GM19397 (cell line): ENCODE measurements at regions not wholly inside any gene's neighbourhood (a gene's known extent, or its start where the extent isn't known, plus 50 kb on each side); places are given as distances from the start of the nearest gene placed in this dataset.

Source experiments
- ATAC-seq: cut with Tn5 transposase; IDR thresholded peaks from one replicate; pipeline ENCODE4 v1.9.1; 2021; ENCODE audit warnings: mild to moderate bottlenecking, moderate library complexity; ENCODE audit not compliant: unreplicated experiment

GRCh38 chr18:25727281-25727985 is 363.0 kb downstream of the SS18 start:
- no peak for ATAC-seq

GRCh38 chr18:25726298-25726697 is 364.1 kb downstream of the SS18 start:
- no peak for ATAC-seq

GRCh38 chr18:25725501-25725900 is 364.9 kb downstream of the SS18 start:
- ATAC-seq, result no peak

DNA sequence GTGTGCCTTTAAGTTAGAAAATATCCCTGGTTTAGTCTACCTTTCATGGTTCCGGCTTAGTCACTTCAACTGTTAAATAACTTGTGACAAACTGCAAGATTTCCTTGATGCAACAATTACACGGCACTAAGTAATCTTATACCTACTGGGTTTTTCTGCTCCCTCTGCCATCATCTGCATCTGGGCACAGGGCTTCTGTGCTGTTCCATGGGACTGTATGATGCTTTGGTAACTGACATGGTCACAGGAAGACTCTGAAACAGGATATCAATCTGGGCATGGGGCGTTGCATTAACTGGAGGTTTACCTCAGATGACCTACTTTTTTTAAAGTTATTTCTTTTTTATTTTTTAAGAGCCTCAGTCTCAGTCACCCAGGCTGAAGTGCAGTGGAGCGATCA is 365.4 kb downstream of the SS18 start:
- no peak for ATAC-seq

GRCh38 chr18:25724121-25724520 is 366.3 kb downstream of the SS18 start:
- no peak for ATAC-seq

DNA sequence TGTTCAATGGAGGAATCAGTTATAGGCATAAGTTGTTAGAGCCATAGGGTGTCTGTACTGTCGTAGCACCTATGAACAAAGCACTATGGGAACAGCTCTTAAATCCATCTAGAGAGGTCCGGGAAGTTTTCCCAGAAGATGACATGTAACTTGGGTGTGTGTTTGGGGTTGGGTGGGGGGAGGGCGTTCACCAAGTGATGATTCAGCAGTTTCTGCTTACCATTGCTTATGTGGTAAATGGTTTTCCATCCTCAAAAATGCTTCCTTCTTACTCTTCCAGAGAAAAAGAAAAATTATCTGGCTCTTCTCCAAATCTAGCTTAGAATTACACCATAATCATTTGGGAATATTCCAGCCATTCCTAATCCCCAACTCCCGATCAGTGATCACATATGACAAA is 361.1 kb upstream of the ZNF521 start:
- no peak for ATAC-seq

- no peak for ATAC-seq
Measured at GRCh38 chr18:25710981-25711380, 359.0 kb upstream of the ZNF521 start.

GRCh38 chr18:25705650-25706049 is 353.7 kb upstream of the ZNF521 start:
- ATAC-seq, result no peak

- ATAC-seq, result no peak
Measured at GRCh38 chr18:25704494-25704893, 352.5 kb upstream of the ZNF521 start.

DNA sequence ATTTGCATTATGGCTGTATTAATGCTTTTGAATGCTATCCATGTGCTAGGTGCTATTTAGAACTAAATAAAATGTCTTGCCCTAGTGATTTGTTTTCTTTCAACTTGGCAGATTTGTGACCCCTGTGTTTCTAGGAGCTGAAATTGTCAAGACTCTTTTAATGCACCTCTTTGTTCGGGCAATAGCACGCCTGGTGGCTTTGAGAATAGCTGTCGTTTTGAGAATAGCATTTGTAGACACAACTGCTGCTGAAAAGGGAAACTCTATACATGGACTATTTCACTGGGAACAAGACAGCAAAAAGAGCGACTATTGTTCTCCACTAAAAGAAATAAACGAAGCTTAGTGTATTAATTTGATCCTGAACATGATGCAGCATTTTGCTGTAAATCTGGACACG is 352.1 kb upstream of the ZNF521 start:
- ATAC-seq, result no peak

DNA sequence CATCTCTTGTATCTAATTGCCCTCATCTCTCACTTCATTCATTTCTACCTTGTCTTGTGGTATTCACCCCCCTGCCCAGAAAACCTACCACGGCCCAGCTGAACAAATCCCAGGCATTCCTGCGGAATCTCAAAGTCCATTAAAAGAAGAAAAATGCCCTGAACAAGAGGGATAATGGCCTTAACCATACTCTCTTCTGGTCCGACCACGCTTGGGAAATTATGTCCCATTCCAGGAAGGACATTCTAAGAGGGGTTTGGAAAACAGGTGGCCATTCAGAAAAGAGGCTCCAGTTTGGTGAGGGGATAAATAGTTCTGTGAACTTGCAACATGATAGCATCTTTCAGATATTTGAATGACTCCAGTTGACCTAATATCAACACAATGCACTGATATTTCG is 349.9 kb upstream of the ZNF521 start:
- ATAC-seq, result no peak

DNA sequence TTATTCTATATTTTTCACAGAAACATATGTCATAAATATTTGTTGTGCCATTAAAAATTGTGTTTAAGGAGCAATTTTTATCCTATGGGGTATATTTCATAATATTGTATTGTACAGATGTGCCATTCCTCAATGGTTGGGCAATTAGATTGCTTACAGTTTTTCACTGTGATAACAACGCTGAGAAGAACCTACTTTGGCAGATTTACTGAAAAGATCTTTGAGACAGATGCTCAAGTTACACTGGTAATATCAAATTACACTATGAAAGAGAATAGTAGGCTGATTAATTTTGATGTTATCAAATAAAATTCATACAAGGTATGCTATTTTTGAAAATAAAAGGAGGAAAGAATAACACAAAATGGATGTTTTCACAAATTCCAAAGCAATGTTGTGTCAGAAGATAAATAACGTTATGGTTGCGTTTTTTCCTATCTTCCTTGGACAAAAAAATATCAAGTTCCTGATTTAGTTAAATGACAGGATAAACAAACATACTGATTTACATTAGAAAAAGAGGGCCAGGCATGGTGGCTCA is 335.1 kb upstream of the ZNF521 start:
- ATAC-seq, result no peak

- no peak for ATAC-seq
Measured at GRCh38 chr18:25685088-25685487, 333.1 kb upstream of the ZNF521 start.

GRCh38 chr18:25679491-25679890 is 327.5 kb upstream of the ZNF521 start:
- no peak for ATAC-seq

DNA sequence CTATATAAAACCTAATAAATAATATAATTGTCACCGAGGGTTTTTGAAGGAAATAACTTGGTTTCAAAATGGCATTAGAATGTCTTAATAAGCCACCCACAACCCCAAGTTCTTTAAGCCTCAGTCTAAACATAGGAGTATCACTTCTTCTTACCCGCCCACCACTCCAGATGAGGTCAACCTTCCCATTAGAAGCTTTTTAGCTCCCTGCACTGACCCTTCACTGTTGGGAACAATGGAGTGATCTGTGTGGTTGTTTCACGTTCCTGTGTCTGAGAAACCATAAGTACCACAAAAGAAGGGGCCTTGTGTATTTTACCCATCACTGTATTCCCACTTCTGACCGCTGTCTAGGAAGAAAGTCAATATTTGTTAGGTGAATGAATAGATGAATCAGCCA is 326.3 kb upstream of the ZNF521 start:
- ATAC-seq, result no peak

DNA sequence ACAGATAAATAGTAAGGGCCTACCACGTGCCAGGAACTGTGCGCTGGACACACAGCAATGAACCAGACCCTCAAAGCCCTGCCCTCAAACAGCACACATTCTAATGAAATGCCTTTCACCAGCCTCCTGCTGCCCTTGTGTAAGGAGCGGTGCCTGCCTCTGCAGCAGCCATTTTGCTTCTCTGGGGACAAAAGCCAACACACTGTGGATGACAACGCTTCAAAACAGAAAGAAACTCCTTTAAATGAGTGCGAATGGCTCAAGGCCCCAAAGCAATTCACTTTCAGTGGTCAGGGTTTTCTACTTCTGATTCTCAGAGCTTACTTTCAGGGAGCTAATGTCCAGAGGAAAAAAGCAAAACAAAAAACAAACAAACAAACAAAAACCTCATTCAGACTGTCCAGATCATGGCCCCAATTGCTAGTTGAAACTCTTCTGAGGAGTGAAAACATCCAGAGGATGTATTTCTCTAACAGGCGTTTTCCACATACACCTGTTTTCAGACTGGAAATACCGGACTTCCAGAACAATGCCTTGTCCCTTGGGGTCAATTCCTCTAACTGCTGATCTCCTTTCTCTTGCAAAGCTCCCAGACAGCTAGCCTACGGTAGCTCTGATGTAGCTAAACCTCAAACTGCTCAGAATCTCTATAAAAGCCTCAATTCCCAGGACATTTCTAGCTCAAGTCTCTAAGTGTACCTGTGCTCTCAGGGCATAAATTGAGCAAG is 323.3 kb upstream of the ZNF521 start:
- no peak for ATAC-seq

GRCh38 chr18:25674183-25674582 is 322.2 kb upstream of the ZNF521 start:
- no peak for ATAC-seq

GRCh38 chr18:25672490-25672889 is 320.5 kb upstream of the ZNF521 start:
- ATAC-seq, result no peak

- ATAC-seq, result no peak
Measured at GRCh38 chr18:25669741-25670140, 317.8 kb upstream of the ZNF521 start.

DNA sequence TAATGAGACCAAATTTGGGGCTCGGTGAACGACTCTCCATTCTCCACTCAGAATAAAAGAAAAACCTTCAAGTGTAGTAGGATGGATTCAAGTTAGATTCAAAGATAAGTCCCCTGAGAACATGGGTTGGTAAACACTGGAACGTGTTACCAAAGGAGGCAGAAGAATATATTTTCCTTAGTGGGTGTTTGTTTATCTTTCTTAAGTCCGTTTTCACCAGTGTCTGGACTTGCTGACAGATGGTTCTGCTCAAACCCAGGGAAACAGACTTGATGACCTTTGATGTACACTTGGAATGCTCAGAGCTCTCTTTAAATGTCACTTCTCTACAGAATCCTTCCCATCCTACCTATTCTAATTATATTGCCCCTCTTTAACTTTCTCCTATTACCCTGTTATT is 310.3 kb upstream of the ZNF521 start:
- ATAC-seq, result no peak

GRCh38 chr18:25661831-25662230 is 309.9 kb upstream of the ZNF521 start:
- ATAC-seq, result no peak

DNA sequence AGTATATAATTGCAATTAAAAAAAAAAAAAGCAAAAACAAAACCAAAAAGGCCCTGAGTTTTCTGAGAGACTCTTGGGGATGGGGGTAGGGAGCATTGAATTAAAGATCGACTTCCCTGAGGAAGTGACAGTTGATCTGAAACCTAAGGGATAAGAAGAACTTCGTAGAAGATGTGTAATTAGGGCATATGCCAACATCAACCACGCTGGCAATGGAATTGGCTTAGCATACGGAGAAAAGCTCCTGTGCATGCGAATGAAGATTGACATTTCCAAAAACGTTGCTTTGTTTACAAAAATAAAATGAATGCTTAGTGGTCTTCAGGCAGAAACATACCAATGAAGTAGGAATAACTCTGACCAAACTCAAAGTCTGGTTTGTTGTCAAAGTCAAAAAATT is 307.6 kb upstream of the ZNF521 start:
- no peak for ATAC-seq
